MM.1S (cell line): ENCODE measurements at regions not wholly inside any gene's neighbourhood (a gene's known extent, or its start where the extent isn't known, plus 50 kb on each side); places are given as distances from the start of the nearest gene placed in this dataset.

ENCODE experiments used
- DNase-seq: peaks from one replicate; pipeline ENCODE4 v3.0.0-alpha.2; 2015
- H2AFZ ChIP-seq: fragments of 300-600 bp; sonication (generic); 2 replicates; pipeline ENCODE4 v1.6.0; 2016; ENCODE audit warnings: antibody characterized with exemption, low read length
- H3F3A ChIP-seq: fragments of 300-600 bp; sonication (generic); 2 replicates; pipeline ENCODE4 v1.6.1; 2016; ENCODE audit warnings: mild to moderate bottlenecking, antibody characterized with exemption, low read length, moderate library complexity, mixed read lengths; ENCODE audit not compliant: insufficient read depth
- H3K27ac ChIP-seq: fragments of 300-600 bp; sonication (generic); 2 replicates; pipeline ENCODE4 v1.5.1; 2016; ENCODE audit warnings: mild to moderate bottlenecking, low read length
- H3K27me3 ChIP-seq: fragments of 300-600 bp; sonication (generic); replicated peaks from 2 replicates; pipeline ENCODE4 v1.6.0; 2016; ENCODE audit warnings: low read length; ENCODE audit not compliant: insufficient read depth
- H3K36me3 ChIP-seq: fragments of 300-600 bp; sonication (generic); replicated peaks from 2 replicates; pipeline ENCODE4 v1.6.1; 2016; ENCODE audit warnings: mild to moderate bottlenecking, low read length, mixed read lengths; ENCODE audit not compliant: insufficient read depth
- H3K4me1 ChIP-seq: fragments of 300-600 bp; sonication (generic); 2 replicates; pipeline ENCODE4 v1.6.1; 2016; ENCODE audit warnings: low read length, mixed read lengths
- H3K4me2 ChIP-seq: fragments of 300-600 bp; sonication (generic); 2 replicates; pipeline ENCODE4 v1.6.0; 2016; ENCODE audit warnings: low read depth, low read length
- H3K4me3 ChIP-seq: fragments of 300-600 bp; sonication (generic); 2 replicates; pipeline ENCODE4 v1.5.1; 2016; ENCODE audit warnings: low read length, mixed read lengths
- H3K79me2 ChIP-seq: fragments of 300-600 bp; sonication (generic); 2 replicates; pipeline ENCODE4 v1.6.1; 2016; ENCODE audit warnings: mixed run types, low read length, mixed read lengths
- H3K9ac ChIP-seq: fragments of 300-600 bp; sonication (generic); 2 replicates; pipeline ENCODE4 v1.6.1; 2016; ENCODE audit warnings: low read length, mixed read lengths
- H3K9me2 ChIP-seq: fragments of 300-600 bp; sonication (generic); replicated peaks from 2 replicates; pipeline ENCODE4 v1.6.1; 2016; ENCODE audit warnings: mild to moderate bottlenecking, low read length, mixed read lengths; ENCODE audit not compliant: insufficient read depth
- H3K9me3 ChIP-seq: fragments of 300-600 bp; sonication (generic); replicated peaks from 2 replicates; pipeline ENCODE4 v1.6.1; 2016; ENCODE audit warnings: mild to moderate bottlenecking, low read length, mixed read lengths; ENCODE audit not compliant: insufficient read depth
- H4K20me1 ChIP-seq: fragments of 300-600 bp; sonication (generic); 2 replicates; pipeline ENCODE4 v1.6.1; 2016; ENCODE audit warnings: mild to moderate bottlenecking, low read length, moderate library complexity, mixed read lengths; ENCODE audit not compliant: insufficient read depth
- CTCF ChIP-seq: fragments of 300-600 bp; sonication (generic); IDR thresholded peaks from 2 replicates; pipeline ENCODE4 v1.5.1; 2016; ENCODE audit warnings: antibody characterized with exemption, low read length, mixed read lengths
- EZH2 ChIP-seq: fragments of 300-600 bp; sonication (generic); optimal IDR thresholded peaks from 2 replicates; pipeline ENCODE3; 2017; ENCODE audit warnings: low read depth, mild to moderate bottlenecking, antibody characterized with exemption, low read length, mixed read lengths
- EZH2phosphoT487 ChIP-seq: fragments of 300-600 bp; sonication (generic); IDR thresholded peaks from 2 replicates; pipeline ENCODE4 v1.6.1; 2018; ENCODE audit warnings: antibody characterized with exemption, low read length

GRCh38 chr3:182486463-182486862 lies 306.8 kb upstream of the ATP11B start:
- Histone ChIP-seq H3K9me3 (no peaks in the 10 kb centered on the region), H3K4me2 (no peak overlapping the region), H3F3A (peaks cover 13% of the 10 kb centered on the region), H3K27me3 (no peaks in the 10 kb centered on the region), H4K20me1 (no peaks in the 10 kb centered on the region), H3K27ac (no peak overlapping the region), H2AFZ (no peak overlapping the region), H3K9me2 (no peaks in the 10 kb centered on the region), H3K4me1 (peaks cover 5% of the 10 kb centered on the region; the same call in 1 of the 2 replicates), H3K36me3 (no peaks in the 10 kb centered on the region), H3K4me3 (no peak overlapping the region), H3K9ac (no peak overlapping the region), H3K79me2 (no peaks in the 10 kb centered on the region)
- DNase-seq: no peak
- TF ChIP-seq EZH2phosphoT487 (no peak), CTCF (no peak), EZH2 (no peak)

- no peaks in the 10 kb centered on the region for H3K79me2 ChIP-seq
- H3K27me3 ChIP-seq: no peaks in the 10 kb centered on the region
- H3F3A ChIP-seq: peaks cover 13% of the 10 kb centered on the region
- peaks cover 5% of the 10 kb centered on the region; the same call in 1 of the 2 replicates for H3K4me1 ChIP-seq
- H3K9me2 ChIP-seq: no peaks in the 10 kb centered on the region
- H3K4me2 ChIP-seq: no peak overlapping the region
- no peak for DNase-seq
- H3K4me3 ChIP-seq: no peak overlapping the region
- no peaks in the 10 kb centered on the region for H3K36me3 ChIP-seq
- H3K9me3 ChIP-seq: no peaks in the 10 kb centered on the region
- no peak overlapping the region for H2AFZ ChIP-seq
- no peak overlapping the region for H3K27ac ChIP-seq
- H4K20me1 ChIP-seq: no peaks in the 10 kb centered on the region
- no peak overlapping the region for H3K9ac ChIP-seq
- TF ChIP-seq EZH2phosphoT487 (no peak), EZH2 (no peak), CTCF (no peak)
These were observed 306.2 kb upstream of the ATP11B start for GRCh38 chr3:182487143-182487542.

GRCh38 chr3:182487611-182488010 lies 305.7 kb upstream of the ATP11B start:
- H3K79me2 ChIP-seq: no peaks in the 10 kb centered on the region
- no peak for DNase-seq
- H3K9ac ChIP-seq: no peak overlapping the region
- H2AFZ ChIP-seq: no peak overlapping the region
- H4K20me1 ChIP-seq: no peaks in the 10 kb centered on the region
- H3K4me3 ChIP-seq: no peak overlapping the region
- no peaks in the 10 kb centered on the region for H3K9me2 ChIP-seq
- no peaks in the 10 kb centered on the region for H3K36me3 ChIP-seq
- H3K4me2 ChIP-seq: no peak overlapping the region
- H3F3A ChIP-seq: peaks cover 13% of the 10 kb centered on the region
- no peaks in the 10 kb centered on the region for H3K9me3 ChIP-seq
- no peak overlapping the region for H3K27ac ChIP-seq
- TF ChIP-seq CTCF (no peak), EZH2 (no peak), EZH2phosphoT487 (no peak)
- no peaks in the 10 kb centered on the region for H3K27me3 ChIP-seq
- H3K4me1 ChIP-seq: peaks cover 5% of the 10 kb centered on the region; the same call in 1 of the 2 replicates
